MM.1S (cell line): ENCODE measurements at regions not wholly inside any gene's neighbourhood (a gene's known extent, or its start where the extent isn't known, plus 50 kb on each side); places are given as distances from the start of the nearest gene placed in this dataset.

Experiments
- DNase-seq: peaks from one replicate; pipeline ENCODE4 v3.0.0-alpha.2; 2015
- H2AFZ ChIP-seq: fragments of 300-600 bp; sonication (generic); 2 replicates; pipeline ENCODE4 v1.6.0; 2016; ENCODE audit warnings: antibody characterized with exemption, low read length
- H3F3A ChIP-seq: fragments of 300-600 bp; sonication (generic); 2 replicates; pipeline ENCODE4 v1.6.1; 2016; ENCODE audit warnings: mild to moderate bottlenecking, antibody characterized with exemption, low read length, moderate library complexity, mixed read lengths; ENCODE audit not compliant: insufficient read depth
- H3K27ac ChIP-seq: fragments of 300-600 bp; sonication (generic); 2 replicates; pipeline ENCODE4 v1.5.1; 2016; ENCODE audit warnings: mild to moderate bottlenecking, low read length
- H3K27me3 ChIP-seq: fragments of 300-600 bp; sonication (generic); replicated peaks from 2 replicates; pipeline ENCODE4 v1.6.0; 2016; ENCODE audit warnings: low read length; ENCODE audit not compliant: insufficient read depth
- H3K36me3 ChIP-seq: fragments of 300-600 bp; sonication (generic); replicated peaks from 2 replicates; pipeline ENCODE4 v1.6.1; 2016; ENCODE audit warnings: mild to moderate bottlenecking, low read length, mixed read lengths; ENCODE audit not compliant: insufficient read depth
- H3K4me1 ChIP-seq: fragments of 300-600 bp; sonication (generic); 2 replicates; pipeline ENCODE4 v1.6.1; 2016; ENCODE audit warnings: low read length, mixed read lengths
- H3K4me2 ChIP-seq: fragments of 300-600 bp; sonication (generic); 2 replicates; pipeline ENCODE4 v1.6.0; 2016; ENCODE audit warnings: low read depth, low read length
- H3K4me3 ChIP-seq: fragments of 300-600 bp; sonication (generic); 2 replicates; pipeline ENCODE4 v1.5.1; 2016; ENCODE audit warnings: low read length, mixed read lengths
- H3K79me2 ChIP-seq: fragments of 300-600 bp; sonication (generic); 2 replicates; pipeline ENCODE4 v1.6.1; 2016; ENCODE audit warnings: mixed run types, low read length, mixed read lengths
- H3K9ac ChIP-seq: fragments of 300-600 bp; sonication (generic); 2 replicates; pipeline ENCODE4 v1.6.1; 2016; ENCODE audit warnings: low read length, mixed read lengths
- H3K9me2 ChIP-seq: fragments of 300-600 bp; sonication (generic); replicated peaks from 2 replicates; pipeline ENCODE4 v1.6.1; 2016; ENCODE audit warnings: mild to moderate bottlenecking, low read length, mixed read lengths; ENCODE audit not compliant: insufficient read depth
- H3K9me3 ChIP-seq: fragments of 300-600 bp; sonication (generic); replicated peaks from 2 replicates; pipeline ENCODE4 v1.6.1; 2016; ENCODE audit warnings: mild to moderate bottlenecking, low read length, mixed read lengths; ENCODE audit not compliant: insufficient read depth
- H4K20me1 ChIP-seq: fragments of 300-600 bp; sonication (generic); 2 replicates; pipeline ENCODE4 v1.6.1; 2016; ENCODE audit warnings: mild to moderate bottlenecking, low read length, moderate library complexity, mixed read lengths; ENCODE audit not compliant: insufficient read depth
- CTCF ChIP-seq: fragments of 300-600 bp; sonication (generic); IDR thresholded peaks from 2 replicates; pipeline ENCODE4 v1.5.1; 2016; ENCODE audit warnings: antibody characterized with exemption, low read length, mixed read lengths
- EZH2 ChIP-seq: fragments of 300-600 bp; sonication (generic); optimal IDR thresholded peaks from 2 replicates; pipeline ENCODE3; 2017; ENCODE audit warnings: low read depth, mild to moderate bottlenecking, antibody characterized with exemption, low read length, mixed read lengths
- EZH2phosphoT487 ChIP-seq: fragments of 300-600 bp; sonication (generic); IDR thresholded peaks from 2 replicates; pipeline ENCODE4 v1.6.1; 2018; ENCODE audit warnings: antibody characterized with exemption, low read length

GRCh38 chr5:97355775-97356174 lies 172.7 kb upstream of the RIOK2 start:
- Histone ChIP-seq H3K4me3 (no peak overlapping the region), H3K27me3 (no peaks in the 10 kb centered on the region), H3K27ac (no peak overlapping the region), H4K20me1 (no peaks in the 10 kb centered on the region), H2AFZ (no peak overlapping the region), H3K79me2 (no peaks in the 10 kb centered on the region), H3K4me2 (no peak overlapping the region), H3K36me3 (no peaks in the 10 kb centered on the region), H3F3A (no peaks in the 10 kb centered on the region), H3K9ac (no peak overlapping the region), H3K9me2 (no peaks in the 10 kb centered on the region), H3K4me1 (no peaks in the 10 kb centered on the region), H3K9me3 (no peaks in the 10 kb centered on the region)
- no peak for DNase-seq
- TF ChIP-seq EZH2phosphoT487 (no peak), CTCF (no peak), EZH2 (no peak)

- no peaks in the 10 kb centered on the region for H3K9me2 ChIP-seq
- TF ChIP-seq CTCF (no peak), EZH2phosphoT487 (no peak), EZH2 (no peak)
- no peaks in the 10 kb centered on the region for H3K27me3 ChIP-seq
- H3K36me3 ChIP-seq = no peaks in the 10 kb centered on the region
- H3K27ac ChIP-seq = no peak overlapping the region
- no peak overlapping the region for H3K4me2 ChIP-seq
- no peak overlapping the region for H3K4me3 ChIP-seq
- no peaks in the 10 kb centered on the region for H3K4me1 ChIP-seq
- no peaks in the 10 kb centered on the region for H4K20me1 ChIP-seq
- no peak overlapping the region for H2AFZ ChIP-seq
- H3K9ac ChIP-seq = no peak overlapping the region
- H3K79me2 ChIP-seq = no peaks in the 10 kb centered on the region
- no peak for DNase-seq
- no peaks in the 10 kb centered on the region for H3K9me3 ChIP-seq
- H3F3A ChIP-seq = no peaks in the 10 kb centered on the region
These were observed 180.5 kb upstream of the RIOK2 start for GRCh38 chr5:97363577-97363976.

- H3F3A ChIP-seq = no peaks in the 10 kb centered on the region
- no peak overlapping the region for H3K4me2 ChIP-seq
- no peaks in the 10 kb centered on the region for H3K79me2 ChIP-seq
- no peak for TF ChIP-seq CTCF
- TF ChIP-seq EZH2 = no peak
- no peak for TF ChIP-seq EZH2phosphoT487
- H3K4me1 ChIP-seq = no peaks in the 10 kb centered on the region
- H3K9ac ChIP-seq = no peak overlapping the region
- no peaks in the 10 kb centered on the region for H3K27me3 ChIP-seq
- no peak overlapping the region for H3K27ac ChIP-seq
- DNase-seq = no peak
- no peaks in the 10 kb centered on the region for H3K36me3 ChIP-seq
- no peaks in the 10 kb centered on the region for H4K20me1 ChIP-seq
- no peaks in the 10 kb centered on the region for H3K9me3 ChIP-seq
- no peak overlapping the region for H2AFZ ChIP-seq
- no peaks in the 10 kb centered on the region for H3K9me2 ChIP-seq
- H3K4me3 ChIP-seq = no peak overlapping the region
These were observed 181.7 kb upstream of the RIOK2 start for GRCh38 chr5:97364731-97365130.
